ENCODE measurements at regions not wholly inside any gene's neighbourhood (a gene's known extent, or its start where the extent isn't known, plus 50 kb on each side); places are given as distances from the start of the nearest gene placed in this dataset.
A peak's percentile ranks its signal among the peaks of the same experiment; 100 is the strongest.

DNA sequence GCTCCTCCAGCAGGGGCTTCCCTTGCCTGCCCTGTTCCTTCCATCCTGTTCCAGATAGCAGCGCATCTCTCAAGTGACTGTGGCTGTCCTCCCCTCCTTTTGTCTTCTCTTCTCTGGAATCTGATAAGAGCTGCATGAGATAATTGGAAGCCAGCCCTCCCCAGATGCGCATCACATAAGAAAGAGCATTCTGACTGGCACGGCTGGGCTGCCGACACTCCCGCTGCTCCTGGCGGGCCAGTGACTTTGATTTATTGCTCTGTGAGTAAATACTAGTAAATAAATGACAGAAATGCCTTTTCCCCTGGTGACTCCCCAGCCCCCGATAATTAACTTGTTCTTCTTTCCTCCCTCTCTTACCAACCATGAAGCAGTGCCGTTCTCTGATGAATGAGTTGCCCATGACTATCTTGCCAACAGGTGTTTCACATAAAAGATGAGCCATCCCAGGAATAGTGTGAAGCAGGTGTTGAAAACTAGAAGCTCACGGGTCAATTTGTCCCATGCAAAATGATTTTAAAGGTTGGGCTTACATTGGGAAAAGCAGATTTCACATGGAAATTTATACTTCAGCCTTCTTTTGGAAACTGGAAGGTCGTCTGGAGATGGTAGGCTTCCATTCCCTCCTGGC is 212.3 kb downstream of the ERCC6L2 start:
- no peak for DNase-seq (ENCODE audit: low read depth)

DNA sequence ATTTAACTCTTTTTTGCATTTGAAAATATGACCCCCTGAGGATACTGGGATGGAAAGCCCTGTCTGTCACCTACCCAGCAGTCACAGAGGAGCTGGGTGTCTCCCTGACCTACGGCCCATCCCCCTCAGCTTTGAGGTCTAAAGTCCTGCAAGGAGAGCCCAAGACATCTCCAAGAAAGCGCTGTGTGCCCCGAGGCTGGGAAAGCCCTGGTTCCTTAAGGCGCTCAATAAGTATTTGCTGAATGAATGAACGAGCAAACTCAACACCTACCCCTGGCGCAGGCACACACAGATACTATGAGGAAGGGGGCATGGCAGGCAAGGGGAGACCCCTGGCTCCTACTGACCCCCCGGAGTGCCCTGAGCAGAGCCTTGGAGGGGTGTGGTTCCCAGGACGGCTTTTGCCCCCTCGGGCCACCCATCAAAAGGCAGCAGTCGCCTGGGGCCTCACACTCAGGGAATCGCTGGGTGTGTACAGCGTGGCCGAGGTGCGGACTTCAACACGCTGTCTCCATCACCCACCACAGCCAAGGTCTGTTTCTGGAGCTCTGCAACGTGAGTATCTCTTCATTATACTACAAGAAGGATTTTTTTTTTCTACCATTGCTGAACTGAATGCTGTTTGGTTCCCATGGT is 211.6 kb downstream of the ERCC6L2 start:
- no peak for DNase-seq (ENCODE audit: low read depth)

DNA sequence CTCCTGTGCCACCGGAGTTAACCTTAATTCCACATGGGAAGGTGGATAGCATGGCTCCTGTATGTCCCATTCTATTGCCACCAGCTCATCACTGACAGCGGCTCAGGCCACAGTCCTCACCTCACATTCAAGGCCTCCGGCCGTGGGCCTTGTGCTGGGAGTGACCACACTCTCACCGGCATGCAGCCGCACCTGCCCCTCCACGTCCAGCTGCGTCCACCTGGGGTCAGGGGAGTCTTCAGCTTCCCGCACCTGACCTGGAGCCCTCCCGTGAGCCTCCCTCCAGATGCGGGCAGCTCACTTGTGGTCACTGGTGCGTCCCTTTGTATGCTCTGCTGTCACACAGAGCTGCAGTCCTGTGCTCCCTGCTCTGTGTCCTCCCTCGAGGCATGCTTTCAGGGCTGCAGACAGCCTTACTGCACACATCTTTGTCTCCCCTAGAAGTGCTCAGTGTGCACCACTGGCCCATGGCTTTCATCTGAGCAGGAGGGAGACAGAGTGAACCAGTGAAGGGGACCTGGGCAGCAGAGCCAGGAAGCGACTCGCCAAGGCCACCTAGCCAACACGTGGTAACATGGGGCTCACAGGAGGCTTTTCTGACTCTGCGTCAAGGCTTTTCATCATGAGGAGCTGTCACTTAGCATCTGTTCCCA is 210.1 kb downstream of the ERCC6L2 start:
- no peak for DNase-seq (ENCODE audit: low read depth)

DNA sequence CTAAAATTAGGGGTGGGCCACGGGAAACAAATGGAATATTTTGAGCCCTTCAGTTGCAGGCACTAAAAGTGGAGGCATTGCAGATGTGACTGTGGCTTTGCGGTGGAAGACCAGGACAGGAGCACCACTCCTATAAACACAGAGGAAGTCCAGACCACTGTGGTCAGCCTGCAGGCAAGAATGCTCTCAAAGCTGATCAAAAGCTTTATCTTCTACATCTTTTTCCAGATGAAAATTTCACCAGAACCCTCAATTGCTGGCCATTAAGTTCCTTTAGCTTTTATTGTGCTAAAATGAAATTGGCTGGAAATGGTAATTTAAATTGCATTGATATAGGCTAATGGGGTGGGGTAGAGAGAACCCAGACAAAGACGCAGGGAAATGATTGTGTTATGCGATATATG is 208.8 kb downstream of the ERCC6L2 start:
- peak; percentile 88 for DNase-seq (ENCODE audit: low read depth)

DNA sequence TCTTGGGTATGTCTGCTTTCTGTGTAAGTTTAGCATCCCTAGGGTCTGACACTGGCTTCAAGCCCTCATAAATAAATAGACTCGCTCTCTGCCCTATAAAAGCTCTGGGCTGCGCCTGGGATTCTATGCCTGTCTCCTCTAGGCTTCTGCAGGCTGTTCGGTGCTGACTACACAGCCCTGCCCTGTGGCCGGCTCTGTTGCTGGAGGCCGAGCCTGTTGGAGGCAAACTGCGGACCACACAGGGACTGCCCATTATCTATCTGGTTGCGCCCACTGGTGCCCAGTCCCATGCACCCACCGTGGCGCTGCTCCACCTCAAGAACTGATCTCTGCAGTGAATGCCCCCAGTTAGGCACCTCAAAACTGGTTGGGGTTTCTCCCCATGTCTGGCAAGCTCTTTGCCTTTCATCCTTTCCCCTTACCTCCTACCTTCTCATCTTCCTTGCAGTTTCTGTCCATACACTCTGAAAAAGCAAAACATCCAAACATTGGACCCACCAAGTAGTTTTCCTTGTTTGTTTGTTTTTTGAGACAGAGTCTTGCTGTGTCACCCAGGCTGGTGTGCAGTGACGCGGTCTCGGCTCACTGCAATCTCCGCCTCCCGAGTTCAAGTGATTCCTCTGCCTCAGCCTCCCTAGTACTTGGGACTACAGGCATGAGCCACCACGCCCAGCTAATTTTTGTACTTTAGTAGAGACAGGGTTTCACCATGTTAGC is 207.2 kb downstream of the ERCC6L2 start:
- no peak for DNase-seq (ENCODE audit: low read depth)

DNA sequence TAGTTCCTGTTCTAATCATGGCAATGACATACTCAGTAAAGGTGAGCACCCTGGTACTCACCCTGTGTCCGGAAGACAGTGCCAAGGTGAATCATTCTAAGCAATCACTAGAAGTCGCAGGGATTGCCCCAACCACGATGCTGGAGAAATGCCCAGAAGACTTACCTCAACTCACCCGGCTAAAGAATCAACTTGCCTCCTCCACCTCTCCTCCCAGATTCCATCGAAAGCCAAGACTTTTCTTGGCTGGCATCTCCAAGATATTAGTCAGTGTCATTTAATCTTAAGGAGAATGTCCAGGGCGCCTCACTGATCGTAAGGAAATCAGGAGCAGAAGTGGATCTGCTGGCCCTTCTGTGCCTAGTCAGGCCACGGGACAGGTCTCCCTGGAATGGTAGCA is 204.9 kb downstream of the ERCC6L2 start:
- DNase-seq (ENCODE audit: low read depth), result peak; percentile 37

DNA sequence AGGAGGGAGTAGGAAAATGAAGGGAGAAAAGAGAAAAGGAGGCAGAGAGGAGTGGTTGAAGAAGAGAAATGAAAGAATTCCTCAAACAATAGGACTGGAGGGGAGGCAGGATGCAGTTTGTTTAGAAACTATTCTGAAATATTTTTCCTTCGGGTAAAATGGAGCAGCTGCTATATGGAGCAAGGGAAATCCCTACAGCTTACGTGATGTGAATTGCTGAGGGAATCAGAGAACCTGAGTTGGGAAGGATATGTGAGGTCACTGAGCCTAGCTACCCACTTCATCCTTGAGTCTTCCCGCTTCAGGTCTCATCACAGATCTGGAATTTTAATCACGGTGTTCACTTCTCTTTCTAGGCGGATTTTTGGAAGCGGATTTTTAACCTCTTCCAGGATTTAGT is 204.3 kb downstream of the ERCC6L2 start:
- no peak for DNase-seq (ENCODE audit: low read depth)

DNA sequence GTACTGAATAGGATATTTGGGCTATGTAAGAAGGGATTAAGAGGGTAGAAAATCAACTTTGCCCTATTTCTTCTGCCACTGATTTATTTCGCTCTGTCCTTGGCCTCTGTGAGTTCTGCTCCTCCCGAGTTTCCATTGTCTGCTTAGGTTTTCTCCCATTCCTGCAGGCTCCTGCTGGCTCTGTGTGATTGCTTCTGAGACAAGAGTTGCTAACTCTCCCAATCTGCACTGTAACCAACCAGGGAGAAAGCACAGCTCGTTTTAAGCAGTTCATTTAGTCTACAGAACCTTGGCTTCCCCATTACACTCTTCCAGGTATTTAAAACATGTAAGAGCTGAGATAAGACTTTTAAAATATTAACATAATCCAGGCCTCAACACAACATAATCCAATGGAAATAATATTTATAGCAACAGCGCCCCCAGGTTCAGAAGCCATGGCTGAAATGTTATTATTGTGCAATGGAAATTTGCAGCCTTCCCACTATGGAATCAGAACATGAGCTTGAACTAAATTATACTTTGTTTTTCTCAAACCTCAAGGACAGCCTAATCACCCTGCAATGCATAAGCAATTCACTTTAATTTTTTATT is 203.5 kb downstream of the ERCC6L2 start:
- no peak for DNase-seq (ENCODE audit: low read depth)

DNA sequence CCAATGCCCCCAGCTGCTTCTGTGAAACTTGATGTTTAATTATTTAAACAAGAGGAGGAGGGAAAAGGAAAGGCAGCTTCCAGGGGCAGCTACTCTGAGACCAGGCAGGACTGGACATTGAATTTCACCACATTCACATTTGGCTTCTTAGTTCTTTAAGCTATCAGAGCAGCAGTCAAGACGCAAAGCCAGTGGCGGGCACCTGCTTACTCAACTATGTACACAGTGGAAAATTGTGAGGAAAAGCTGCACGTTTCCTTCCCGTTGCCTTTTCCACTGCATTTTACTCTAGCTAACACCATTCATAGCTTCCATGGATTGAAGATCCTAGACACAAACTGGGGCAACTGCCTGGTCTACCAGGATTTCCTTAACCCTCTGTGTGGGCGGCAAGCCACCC is 200.3 kb downstream of the ERCC6L2 start:
- DNase-seq (ENCODE audit: low read depth), result no peak

DNA sequence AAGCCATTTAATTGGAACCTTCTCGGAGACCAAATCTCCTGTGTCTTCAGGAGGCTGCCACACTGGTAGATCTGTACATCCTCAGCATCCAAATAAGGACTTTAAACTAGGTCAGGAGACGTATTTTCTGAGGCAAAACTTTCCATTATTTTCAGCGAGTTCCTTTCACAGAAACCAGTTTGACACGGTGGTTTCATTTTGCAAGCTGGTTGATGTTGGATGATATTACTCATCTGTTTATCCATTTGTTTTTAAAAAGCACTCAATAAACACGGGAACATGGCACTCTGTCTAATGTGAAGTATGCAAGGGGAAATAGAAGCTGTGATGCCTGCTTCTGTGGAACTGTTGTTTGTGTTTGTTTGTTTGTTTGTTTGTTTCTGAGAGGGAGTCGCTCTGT is 199.6 kb downstream of the ERCC6L2 start:
- DNase-seq (ENCODE audit: low read depth), result no peak

DNA sequence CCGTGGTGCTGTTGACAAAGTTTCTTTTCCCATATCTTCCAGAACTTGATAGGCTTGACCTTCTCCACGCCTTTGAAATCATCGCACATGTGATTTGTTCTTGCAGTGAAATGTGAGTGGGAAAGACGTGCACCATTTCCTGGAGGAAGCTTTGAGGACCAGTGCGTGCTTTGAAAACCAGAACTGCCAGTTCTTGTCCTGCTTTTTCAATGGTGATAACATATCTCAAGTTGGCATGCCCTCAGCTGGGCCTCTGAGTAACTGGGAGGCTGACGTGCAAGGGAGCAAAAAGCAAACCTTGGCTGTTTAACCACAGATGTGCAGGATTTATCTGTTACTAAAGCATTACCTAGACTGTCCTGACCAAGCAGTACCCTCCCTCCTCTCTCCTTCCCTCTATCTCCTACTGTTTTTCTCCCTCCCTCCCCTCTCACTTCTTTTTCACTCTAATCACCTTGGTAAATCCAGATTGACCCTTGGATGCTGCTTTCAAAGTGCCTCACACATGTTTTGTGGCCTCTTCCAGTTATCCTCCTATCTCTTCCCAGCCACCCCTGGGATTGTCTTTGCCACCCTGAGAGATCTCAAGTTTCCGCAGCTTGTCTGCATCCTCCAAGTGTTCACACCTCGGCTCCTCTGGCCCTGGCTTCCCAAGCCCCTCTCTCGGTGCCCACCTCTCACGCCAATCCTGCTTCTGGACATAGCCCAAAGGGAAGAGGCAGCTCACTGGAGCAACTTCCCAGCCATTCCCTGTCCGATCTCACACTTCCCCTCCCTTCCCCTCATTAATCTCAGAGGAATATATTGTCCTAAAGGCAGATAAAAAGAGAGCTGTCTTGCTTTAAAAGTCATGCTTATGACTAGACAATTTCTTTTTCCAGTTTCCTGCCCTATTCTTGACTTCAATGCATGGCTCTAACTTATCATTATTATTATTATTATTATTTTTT is 198.3 kb downstream of the ERCC6L2 start:
- DNase-seq (ENCODE audit: low read depth), result no peak

DNA sequence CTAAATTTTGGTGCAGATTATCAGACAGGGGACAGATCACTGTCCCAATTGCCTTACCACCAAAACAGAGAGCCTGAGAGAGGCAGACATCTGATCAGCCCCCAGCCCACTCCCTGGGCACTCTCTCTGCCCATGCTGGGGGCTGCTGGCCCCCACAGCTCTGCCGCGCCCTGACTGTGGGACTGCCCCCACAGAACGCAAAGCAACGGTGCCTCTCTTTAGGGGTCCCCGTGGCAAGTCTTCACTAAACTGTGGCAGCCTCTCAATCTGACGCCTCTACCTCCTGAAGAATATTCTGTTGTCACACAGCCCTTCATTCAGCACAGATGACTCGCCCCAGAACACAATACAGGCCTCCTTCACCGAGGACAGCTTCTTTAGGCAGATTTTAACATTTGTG is 197.4 kb downstream of the ERCC6L2 start:
- no peak for DNase-seq (ENCODE audit: low read depth)

DNA sequence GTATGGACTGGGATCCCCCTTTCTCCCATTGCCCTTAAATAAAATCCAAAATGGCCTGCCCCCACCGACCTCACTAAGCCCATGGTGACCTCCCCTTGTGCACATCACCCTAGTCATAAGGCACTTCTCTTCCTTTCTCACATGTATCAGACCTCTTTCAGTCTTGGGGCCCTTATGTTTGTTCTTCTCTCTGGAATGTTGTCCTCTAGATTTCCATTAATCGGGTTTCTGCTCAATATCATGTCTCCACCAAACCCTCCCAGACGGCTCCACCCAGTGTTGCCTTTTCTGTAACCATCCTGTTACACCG is 196.3 kb downstream of the ERCC6L2 start:
- DNase-seq (ENCODE audit: low read depth), result no peak

DNA sequence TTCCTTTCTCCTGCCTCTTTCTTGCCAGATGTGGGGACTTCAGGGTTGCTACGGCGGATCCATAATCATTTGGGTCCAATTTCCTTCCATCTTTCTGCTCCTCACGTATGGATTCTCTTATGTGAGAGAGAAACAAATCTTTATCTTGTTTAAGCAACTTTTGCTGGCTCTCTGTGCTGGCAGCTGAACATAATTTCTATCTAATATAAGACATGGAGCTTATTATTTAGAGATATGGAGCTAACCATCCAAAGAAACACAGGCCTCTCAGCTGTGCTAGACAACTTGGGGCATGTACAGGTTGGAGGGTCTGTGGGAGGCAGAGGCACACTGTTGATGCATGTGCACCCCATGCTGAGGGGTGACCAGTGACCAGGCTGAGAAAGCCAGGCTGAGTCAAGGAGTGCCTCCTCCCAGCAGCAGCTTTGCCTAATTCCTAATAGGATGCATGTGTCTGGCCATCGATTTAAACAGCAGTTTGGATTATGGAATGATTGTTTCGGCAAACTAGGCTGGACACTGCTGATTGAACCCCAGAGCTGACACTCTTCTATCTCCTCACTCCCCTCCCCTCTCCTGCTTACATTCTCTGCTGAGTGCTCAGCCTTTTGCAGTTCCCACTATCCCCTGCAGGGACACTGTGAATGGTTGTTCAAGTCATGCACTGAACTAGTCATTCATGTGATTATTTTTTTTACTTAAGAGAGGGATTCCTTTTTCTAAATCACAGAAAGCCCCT is 195.8 kb downstream of the ERCC6L2 start:
- no peak for DNase-seq (ENCODE audit: low read depth)

DNA sequence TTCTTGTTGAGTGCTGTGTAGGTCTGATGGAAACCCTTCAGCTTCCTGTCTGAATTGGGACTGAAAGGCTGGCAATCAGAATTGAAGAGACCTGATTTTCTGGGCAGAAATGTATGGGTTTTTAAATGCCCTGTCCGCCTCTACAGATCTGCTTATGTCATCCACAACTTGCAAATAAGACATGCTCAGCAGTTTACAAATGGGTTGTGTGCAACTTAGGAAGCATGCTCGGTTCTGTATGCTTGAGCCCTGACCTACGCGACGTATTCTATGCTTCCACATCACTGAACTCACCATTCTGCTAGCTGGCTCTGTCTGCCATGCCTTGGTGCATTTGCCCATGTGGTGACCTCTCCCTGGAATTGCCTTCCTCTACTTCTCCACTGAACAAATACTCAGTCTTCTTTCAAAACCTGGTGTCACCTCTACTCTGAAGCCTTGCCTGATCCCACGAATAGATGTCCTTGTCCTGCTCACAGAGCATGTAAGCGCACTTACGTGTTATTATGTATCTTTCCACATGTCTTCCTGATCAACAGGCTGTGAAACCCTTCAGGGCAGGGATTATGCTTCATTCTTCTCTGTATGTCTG is 194.2 kb downstream of the ERCC6L2 start:
- DNase-seq (ENCODE audit: low read depth), result no peak

DNA sequence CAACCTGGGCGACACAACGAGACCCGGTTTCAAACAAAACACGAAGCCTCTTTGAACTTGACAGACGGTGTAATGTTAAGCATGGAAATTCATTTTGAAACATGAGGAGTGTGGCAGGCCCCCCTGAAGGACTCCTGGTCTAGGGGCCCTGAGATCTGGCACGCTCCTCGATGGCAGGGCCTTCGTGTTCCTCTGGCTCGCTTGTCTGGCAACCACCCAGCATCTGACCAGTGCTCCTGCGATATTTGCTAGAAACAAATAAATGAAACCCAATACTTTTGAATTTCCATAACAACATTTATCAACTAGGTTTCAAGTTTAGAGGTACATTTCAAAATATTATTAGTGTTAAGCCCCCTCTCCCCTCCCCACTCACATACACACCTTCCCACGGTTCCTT is 193.0 kb downstream of the ERCC6L2 start:
- DNase-seq (ENCODE audit: low read depth), result no peak

DNA sequence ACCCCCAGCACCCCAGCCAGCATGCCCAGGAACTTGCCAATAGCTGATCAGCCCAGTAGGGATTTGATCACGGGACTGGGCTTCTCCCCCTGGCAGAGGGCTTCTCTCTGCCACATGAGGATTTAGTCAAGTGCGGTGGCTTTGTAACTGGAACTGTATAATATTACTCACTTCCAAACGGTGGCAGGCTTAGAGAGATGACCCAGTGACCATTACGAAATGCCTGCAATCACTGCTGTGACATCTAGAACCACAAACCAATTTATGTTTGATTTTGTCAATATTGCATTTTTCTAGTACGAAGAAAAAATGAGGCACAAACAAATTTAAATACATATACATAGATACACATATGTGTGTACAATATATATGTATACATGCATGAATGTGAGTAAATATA is 192.1 kb downstream of the ERCC6L2 start:
- DNase-seq (ENCODE audit: low read depth), result no peak

DNA sequence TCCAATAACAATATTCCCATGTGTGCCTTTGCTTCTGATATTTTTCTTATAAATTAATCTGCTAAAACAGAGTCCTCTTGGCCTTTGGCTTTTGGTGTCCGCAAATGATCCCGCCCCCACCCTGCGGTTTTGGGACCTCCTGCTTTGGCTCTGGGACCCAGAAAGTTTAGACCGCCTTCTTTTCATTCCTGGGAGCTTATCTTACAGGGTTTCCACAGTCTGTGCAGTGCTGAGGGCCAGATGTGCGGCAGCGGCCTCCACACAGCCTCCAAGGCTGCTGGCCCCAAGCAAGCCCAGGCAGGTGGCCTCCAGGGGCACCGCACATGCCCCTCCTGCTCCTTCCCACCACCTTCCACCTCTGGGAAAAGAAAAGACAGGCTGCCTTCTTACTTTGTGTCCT is 191.5 kb downstream of the ERCC6L2 start:
- DNase-seq (ENCODE audit: low read depth), result no peak

DNA sequence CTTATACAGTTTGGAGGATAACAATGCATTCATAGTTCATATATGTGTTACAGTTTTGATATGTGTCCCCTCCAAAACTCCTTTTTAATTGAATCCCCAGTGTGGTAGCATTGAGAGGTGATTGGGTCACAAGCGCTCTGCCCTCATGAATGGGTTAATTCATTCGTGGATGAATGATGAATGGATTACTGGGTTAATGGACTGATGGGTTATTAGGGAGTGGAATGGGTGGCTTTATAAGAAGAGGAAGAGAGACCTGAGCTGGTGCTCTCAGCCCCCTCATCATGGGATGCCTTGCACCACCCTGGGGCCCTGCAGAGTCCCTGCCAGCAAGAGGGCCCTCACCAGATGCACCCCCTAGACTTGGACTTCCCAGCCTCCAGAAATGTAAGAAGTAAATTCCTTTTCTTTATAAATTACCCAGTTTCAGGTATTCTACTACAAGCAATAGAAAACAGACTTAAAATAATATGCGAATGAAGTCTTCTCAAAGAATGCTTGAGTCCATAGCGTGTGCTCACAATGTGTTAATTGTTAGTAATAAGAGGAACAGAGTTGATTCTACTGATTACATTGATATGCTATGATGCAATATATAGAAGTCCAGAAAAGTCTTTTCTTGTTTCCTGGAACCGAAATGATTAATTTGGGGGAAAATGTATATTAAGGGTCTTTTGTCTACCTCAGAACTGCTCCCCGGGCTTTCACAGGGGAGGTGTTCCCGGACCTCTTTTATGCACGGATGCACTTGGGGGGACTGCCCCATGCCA is 190.2 kb downstream of the ERCC6L2 start:
- DNase-seq (ENCODE audit: low read depth), result no peak

Data from RPMI7951 (cell line).